Caco-2 (cell line): ENCODE measurements at regions not wholly inside any gene's neighbourhood (a gene's known extent, or its start where the extent isn't known, plus 50 kb on each side); places are given as distances from the start of the nearest gene placed in this dataset.

Source experiments
- BruUV-seq: library from RNA; stranded (reverse); fragments of 400-500 nt; replicated peaks from 2 replicates; lab custom pipeline; 2021; lab: Mats Ljungman, UMichigan
- CTCF ChIA-PET: fragments of 300-600 bp; sonication (Branson Sonifier 250); formaldehyde crosslinking; loops from one replicate; lab custom pipeline; 2022; ENCODE audit warnings: antibody characterized with exemption; lab: Charles Lee
- POLR2A ChIA-PET: fragments of 300-600 bp; sonication (Branson Sonifier 250); formaldehyde crosslinking; loops from one replicate; lab custom pipeline; 2022; ENCODE audit warnings: antibody characterized with exemption; lab: Charles Lee
- DNase-seq, 2 experiments: peaks; one replicate each; pipeline versions ENCODE4 v3.0.0 to v3.0.0-alpha.2; 2020 to 2022
- H3K27me3 ChIP-seq: replicated peaks from 2 replicates; pipeline ENCODE4 v1.6.0; 2011; ENCODE audit warnings: low read length; ENCODE audit not compliant: control insufficient read depth, insufficient read depth
- H3K36me3 ChIP-seq: 2 replicates; pipeline ENCODE4 v1.5.1; 2011; ENCODE audit warnings: low read length; ENCODE audit not compliant: control insufficient read depth, insufficient read depth
- H3K4me1 ChIP-seq: fragments of 250-450 bp; sonication (Bioruptor Pico); 2 replicates; pipeline ENCODE4 v1.5.1; 2020; ENCODE audit warnings: mild to moderate bottlenecking
- H3K4me3 ChIP-seq: 2 replicates; pipeline ENCODE4 v1.5.1; 2011; ENCODE audit warnings: low read depth, mild to moderate bottlenecking, control low read depth, low read length
- H3K9me3 ChIP-seq: fragments of 250-450 bp; sonication (Bioruptor Pico); 2 replicates; pipeline ENCODE4 v1.5.1; 2020; ENCODE audit warnings: mild to moderate bottlenecking, moderate library complexity
- H3K27ac Mint-ChIP-seq: one replicate; pipeline ENCODE4 v1.8.0; 2022; ENCODE audit warnings: mixed read lengths; ENCODE audit not compliant: unreplicated experiment
- H3K27me3 Mint-ChIP-seq: one replicate; pipeline ENCODE4 v1.8.0; 2022; ENCODE audit warnings: mixed read lengths; ENCODE audit not compliant: insufficient read depth, unreplicated experiment
- H3K36me3 Mint-ChIP-seq: one replicate; pipeline ENCODE4 v1.8.0; 2022; ENCODE audit warnings: mild to moderate bottlenecking, mixed read lengths; ENCODE audit not compliant: insufficient read depth, unreplicated experiment
- H3K4me1 Mint-ChIP-seq: one replicate; pipeline ENCODE4 v1.8.0; 2022; ENCODE audit warnings: low read depth, mixed read lengths; ENCODE audit not compliant: unreplicated experiment
- H3K4me3 Mint-ChIP-seq: one replicate; pipeline ENCODE4 v1.8.0; 2022; ENCODE audit warnings: mild to moderate bottlenecking, moderate library complexity, mixed read lengths; ENCODE audit not compliant: unreplicated experiment
- H3K9me3 Mint-ChIP-seq: one replicate; pipeline ENCODE4 v1.8.0; 2022; ENCODE audit warnings: mixed read lengths; ENCODE audit not compliant: unreplicated experiment
- intact Hi-C: fragments of 100-400 bp; cut with micrococcal nuclease; formaldehyde crosslinking; loops from one replicate; pipeline ENCODE4 v1.10.0; 2022; ENCODE audit not compliant: unreplicated experiment
- TF ChIP-seq, protein P1 (sequence below), 2 experiments: fragments of 200-600 bp in 1 of 2; IDR thresholded peaks; 1 replicate in 1 of 2; 2 replicates in 1 of 2; pipeline versions ENCODE4 v1.5.1 to v1.8.0; 2011 to 2022; ENCODE audit warnings: antibody characterized with exemption in 1 of 2, control low read depth in 1 of 2, inconsistent platforms in 1 of 2, low read depth in 1 of 2, low read length in 1 of 2, mild to moderate bottlenecking in 1 of 2, moderate library complexity in 1 of 2; ENCODE audit not compliant: insufficient read depth in 1 of 2, severe bottlenecking in 1 of 2, unreplicated experiment in 1 of 2

DNA sequence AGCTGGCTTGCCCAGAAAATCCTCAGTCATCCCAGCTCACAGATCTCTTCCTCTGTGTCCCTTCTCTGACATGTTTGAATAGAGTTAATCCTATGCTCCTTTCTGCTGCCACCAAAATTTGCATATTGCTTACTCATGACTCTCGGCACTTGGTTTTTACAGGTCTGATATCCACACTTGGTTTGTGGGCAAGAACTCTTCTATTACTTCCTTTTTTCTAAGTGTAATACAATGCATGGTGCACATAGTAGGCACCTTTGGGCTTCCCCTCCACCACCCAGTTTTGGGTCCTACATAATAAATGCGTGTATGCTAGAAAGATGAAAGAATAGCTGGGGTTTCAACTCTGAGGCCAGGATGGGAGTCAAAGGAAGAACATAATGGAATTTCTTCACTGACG, 69.7 kb upstream of the GRK3 start:
- H3K4me1 ChIP-seq = no peaks in the 10 kb centered on the region
- no peaks in the 10 kb centered on the region for H3K9me3 ChIP-seq
- no peak overlapping the region for H3K4me3 ChIP-seq
- no peaks in the 10 kb centered on the region for H3K36me3 ChIP-seq
- H3K27me3 Mint-ChIP-seq = no peaks in the 10 kb centered on the region
- ChIA-PET POLR2A (no interaction called here), CTCF (interaction anchor here (0.6 kb wide), 2 partner anchors 93 to 178 kb away, joined by 4 read pairs; no protein-coding TSS in a partner anchor)
- H3K4me3 Mint-ChIP-seq = no peak overlapping the region
- no peak overlapping the region for H3K27ac Mint-ChIP-seq
- no peaks in the 10 kb centered on the region for H3K9me3 Mint-ChIP-seq
- intact Hi-C loops = no loop called here
- TF ChIP-seq, protein P1, sequence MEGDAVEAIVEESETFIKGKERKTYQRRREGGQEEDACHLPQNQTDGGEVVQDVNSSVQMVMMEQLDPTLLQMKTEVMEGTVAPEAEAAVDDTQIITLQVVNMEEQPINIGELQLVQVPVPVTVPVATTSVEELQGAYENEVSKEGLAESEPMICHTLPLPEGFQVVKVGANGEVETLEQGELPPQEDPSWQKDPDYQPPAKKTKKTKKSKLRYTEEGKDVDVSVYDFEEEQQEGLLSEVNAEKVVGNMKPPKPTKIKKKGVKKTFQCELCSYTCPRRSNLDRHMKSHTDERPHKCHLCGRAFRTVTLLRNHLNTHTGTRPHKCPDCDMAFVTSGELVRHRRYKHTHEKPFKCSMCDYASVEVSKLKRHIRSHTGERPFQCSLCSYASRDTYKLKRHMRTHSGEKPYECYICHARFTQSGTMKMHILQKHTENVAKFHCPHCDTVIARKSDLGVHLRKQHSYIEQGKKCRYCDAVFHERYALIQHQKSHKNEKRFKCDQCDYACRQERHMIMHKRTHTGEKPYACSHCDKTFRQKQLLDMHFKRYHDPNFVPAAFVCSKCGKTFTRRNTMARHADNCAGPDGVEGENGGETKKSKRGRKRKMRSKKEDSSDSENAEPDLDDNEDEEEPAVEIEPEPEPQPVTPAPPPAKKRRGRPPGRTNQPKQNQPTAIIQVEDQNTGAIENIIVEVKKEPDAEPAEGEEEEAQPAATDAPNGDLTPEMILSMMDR (IDR thresholded peaks at IDR 0.05; ENCODE audit: insufficient read depth in 1 of 2, low read depth in 1 of 2, low read length in 1 of 2, severe bottlenecking in 1 of 2, unreplicated experiment in 1 of 2) = no peak
- DNase-seq = no peak
- no peaks in the 10 kb centered on the region for H3K27me3 ChIP-seq
- no TSS peak for BruUV-seq
- H3K36me3 Mint-ChIP-seq = no peaks in the 10 kb centered on the region
- no peaks in the 10 kb centered on the region for H3K4me1 Mint-ChIP-seq

DNA sequence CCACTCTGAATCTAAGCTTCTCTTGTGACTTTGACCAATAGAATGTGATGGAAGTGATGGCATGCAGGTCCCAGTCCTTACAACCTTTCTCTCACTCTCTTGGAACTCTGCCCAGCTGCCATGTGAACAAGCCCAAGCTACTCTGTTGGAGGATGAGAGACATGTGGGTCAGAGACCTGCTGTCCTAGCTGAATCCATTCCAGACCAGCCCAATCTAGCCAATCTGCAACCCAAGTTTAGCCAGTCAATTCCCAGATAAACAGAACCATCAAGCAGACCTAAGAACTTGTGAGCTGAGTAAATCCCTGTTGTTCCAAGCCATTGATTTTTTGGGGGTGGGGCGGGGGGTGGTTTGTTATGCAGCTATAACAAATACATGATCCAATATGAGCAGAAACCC, 69.2 kb upstream of the GRK3 start:
- Mint-ChIP-seq H3K36me3 (no peaks in the 10 kb centered on the region), H3K27ac (no peak overlapping the region), H3K4me3 (no peak overlapping the region), H3K4me1 (no peaks in the 10 kb centered on the region), H3K9me3 (no peaks in the 10 kb centered on the region), H3K27me3 (no peaks in the 10 kb centered on the region)
- no peak overlapping the region for H3K4me3 ChIP-seq
- TF ChIP-seq, protein P1 (IDR thresholded peaks at IDR 0.05; ENCODE audit: insufficient read depth in 1 of 2, low read depth in 1 of 2, low read length in 1 of 2, severe bottlenecking in 1 of 2, unreplicated experiment in 1 of 2) = no peak
- no peak for DNase-seq
- ChIA-PET CTCF (interaction anchor here (0.6 to 0.9 kb wide), 4 partner anchors 94 to 471 kb away, joined by 3 to 4 read pairs (median 4); no protein-coding TSS in a partner anchor), POLR2A (no interaction called here)
- no TSS peak for BruUV-seq
- H3K9me3 ChIP-seq = no peaks in the 10 kb centered on the region
- no peaks in the 10 kb centered on the region for H3K27me3 ChIP-seq
- H3K4me1 ChIP-seq = no peaks in the 10 kb centered on the region
- intact Hi-C loops = no loop called here
- no peaks in the 10 kb centered on the region for H3K36me3 ChIP-seq

DNA sequence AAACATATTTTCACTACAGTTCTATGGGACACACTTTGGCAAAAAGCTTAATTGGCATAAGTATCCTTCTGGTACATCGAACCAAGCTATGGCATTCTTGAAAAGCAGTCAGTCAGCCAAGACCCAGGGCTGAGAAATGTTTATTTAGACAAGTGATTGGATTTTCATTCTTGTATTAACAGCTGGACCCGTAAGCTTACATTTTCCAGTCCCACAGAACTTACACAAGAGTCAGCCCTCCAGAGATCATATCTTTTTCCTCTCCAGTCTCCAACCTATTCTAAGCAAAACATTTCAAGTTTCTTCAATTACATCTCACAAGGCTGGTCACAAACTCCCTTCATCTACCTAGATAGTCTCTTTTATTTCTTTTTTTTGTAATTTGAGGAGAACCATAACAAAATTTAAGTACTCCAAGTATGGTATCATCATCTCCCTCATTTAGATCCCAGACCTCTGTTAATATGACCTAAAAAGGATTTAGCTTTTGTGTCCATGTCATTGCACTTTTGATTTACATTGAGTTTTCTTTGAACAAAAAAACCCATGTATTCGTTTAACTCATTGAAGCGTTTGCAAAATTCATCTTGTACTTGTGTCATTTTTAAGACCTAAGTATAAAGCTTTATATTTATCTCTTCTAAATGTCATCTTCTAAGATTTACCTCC, 67.9 kb upstream of the GRK3 start:
- H3K27me3 Mint-ChIP-seq = no peaks in the 10 kb centered on the region
- Histone ChIP-seq H3K4me1 (no peaks in the 10 kb centered on the region), H3K4me3 (no peak overlapping the region), H3K9me3 (no peaks in the 10 kb centered on the region), H3K36me3 (no peaks in the 10 kb centered on the region), H3K27me3 (no peaks in the 10 kb centered on the region)
- BruUV-seq = no TSS peak
- H3K4me1 Mint-ChIP-seq = no peaks in the 10 kb centered on the region
- H3K36me3 Mint-ChIP-seq = no peaks in the 10 kb centered on the region
- TF ChIP-seq, protein P1 (IDR thresholded peaks at IDR 0.05; ENCODE audit: insufficient read depth in 1 of 2, low read depth in 1 of 2, low read length in 1 of 2, severe bottlenecking in 1 of 2, unreplicated experiment in 1 of 2) = no peak
- no peaks in the 10 kb centered on the region for H3K9me3 Mint-ChIP-seq
- H3K27ac Mint-ChIP-seq = no peak overlapping the region
- intact Hi-C loops = no loop called here
- H3K4me3 Mint-ChIP-seq = no peak overlapping the region
- ChIA-PET CTCF (no interaction called here), POLR2A (no interaction called here)
- no peak for DNase-seq
